IPS-20b (cell line): ENCODE measurements at regions not wholly inside any gene's neighbourhood (a gene's known extent, or its start where the extent isn't known, plus 50 kb on each side); places are given as distances from the start of the nearest gene placed in this dataset.
"Not testable (repeated sequence)": the region's sequence is repeated elsewhere in the genome, so short reads cannot be mapped to it uniquely, and the experiment has no call there.

Source experiments
- H3K27ac ChIP-seq: one replicate; pipeline ENCODE4 v1.5.1; 2013; ENCODE audit warnings: low read length
- H3K27me3 ChIP-seq: 2 replicates; pipeline ENCODE4 v1.6.1; 2013; ENCODE audit warnings: mild to moderate bottlenecking, low read length, inconsistent platforms; ENCODE audit not compliant: insufficient read depth
- H3K36me3 ChIP-seq: 2 replicates; pipeline ENCODE4 v1.6.1; 2013; ENCODE audit warnings: low read depth, mild to moderate bottlenecking, inconsistent platforms, low read length, moderate library complexity; ENCODE audit not compliant: insufficient read depth
- H3K4me1 ChIP-seq: 2 replicates; pipeline ENCODE4 v1.6.1; 2013; ENCODE audit warnings: mild to moderate bottlenecking, control low read depth, inconsistent platforms, low read length, moderate library complexity; ENCODE audit not compliant: insufficient read depth
- H3K4me3 ChIP-seq: 2 replicates; pipeline ENCODE4 v1.5.1; 2013; ENCODE audit warnings: mild to moderate bottlenecking, low read length, inconsistent platforms
- H3K9ac ChIP-seq: 2 replicates; pipeline ENCODE4 v1.6.1; 2013; ENCODE audit warnings: low read depth, mild to moderate bottlenecking, inconsistent platforms, low read length, moderate library complexity
- H3K9me3 ChIP-seq: 2 replicates; pipeline ENCODE4 v1.6.1; 2013; ENCODE audit warnings: mild to moderate bottlenecking, low read depth, low read length, inconsistent platforms; ENCODE audit not compliant: insufficient read depth

GRCh38 chr13:87324558-87324957 is 346.6 kb upstream of the SLITRK5 start:
- Histone ChIP-seq H3K9me3 (no peaks in the 10 kb centered on the region), H3K27me3 (no peaks in the 10 kb centered on the region), H3K36me3 (no peaks in the 10 kb centered on the region), H3K4me1 (no peaks in the 10 kb centered on the region), H3K4me3 (no peak overlapping the region), H3K27ac (no peak overlapping the region), H3K9ac (no peak overlapping the region)

GRCh38 chr13:87331178-87331577 is 340.0 kb upstream of the SLITRK5 start:
- Histone ChIP-seq H3K27ac (no peak overlapping the region), H3K36me3 (no peaks in the 10 kb centered on the region), H3K9ac (no peak overlapping the region), H3K4me1 (no peaks in the 10 kb centered on the region), H3K9me3 (no peaks in the 10 kb centered on the region), H3K4me3 (no peak overlapping the region), H3K27me3 (no peaks in the 10 kb centered on the region)

DNA sequence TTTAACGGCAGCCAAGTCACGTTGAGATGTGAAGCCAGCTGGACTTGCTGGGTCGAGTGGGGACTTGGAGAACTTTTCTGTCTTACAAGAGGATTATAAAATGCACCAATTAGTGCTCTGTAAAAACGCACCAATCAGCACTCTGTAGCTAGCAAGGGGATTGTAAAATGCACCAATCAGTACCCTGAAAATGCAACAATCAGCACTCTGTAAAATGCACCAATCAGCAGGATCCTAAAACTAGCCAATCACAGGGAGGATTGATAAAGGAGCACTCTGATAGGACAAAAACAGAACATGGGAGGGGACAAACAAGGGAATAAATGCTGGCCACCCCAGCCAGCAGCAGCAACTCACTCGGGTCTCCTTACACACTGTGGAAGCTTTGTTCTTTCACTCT is 337.6 kb upstream of the SLITRK5 start:
- H3K36me3 ChIP-seq = no peaks in the 10 kb centered on the region
- no peak overlapping the region for H3K9ac ChIP-seq
- no peak overlapping the region for H3K4me3 ChIP-seq
- H3K4me1 ChIP-seq = no peaks in the 10 kb centered on the region
- H3K27me3 ChIP-seq = no peaks in the 10 kb centered on the region
- H3K27ac ChIP-seq = no peak overlapping the region
- no peaks in the 10 kb centered on the region for H3K9me3 ChIP-seq

DNA sequence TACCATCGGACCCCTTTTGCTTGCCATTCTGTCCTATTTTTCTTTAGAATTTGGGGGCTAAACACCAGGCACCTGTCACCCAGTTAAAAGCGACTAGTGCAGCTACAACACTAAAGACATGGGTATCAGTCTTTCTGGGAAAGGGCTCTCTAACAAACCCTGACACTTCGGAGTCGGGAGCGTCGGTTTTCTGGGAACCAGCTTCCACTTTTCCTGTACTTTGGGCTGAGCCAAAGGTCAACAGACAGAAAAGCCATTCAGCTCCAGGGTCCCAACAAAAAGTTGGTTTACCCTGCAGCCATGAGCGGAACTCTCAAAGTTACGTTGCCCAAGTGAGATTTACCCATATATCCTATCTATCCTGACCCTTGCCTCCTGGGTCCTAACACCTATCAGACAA is 337.0 kb upstream of the SLITRK5 start:
- Histone ChIP-seq H3K27me3 (no peaks in the 10 kb centered on the region), H3K36me3 (no peaks in the 10 kb centered on the region), H3K27ac (no peak overlapping the region), H3K9me3 (no peaks in the 10 kb centered on the region), H3K4me1 (no peaks in the 10 kb centered on the region), H3K4me3 (no peak overlapping the region), H3K9ac (no peak overlapping the region)

DNA sequence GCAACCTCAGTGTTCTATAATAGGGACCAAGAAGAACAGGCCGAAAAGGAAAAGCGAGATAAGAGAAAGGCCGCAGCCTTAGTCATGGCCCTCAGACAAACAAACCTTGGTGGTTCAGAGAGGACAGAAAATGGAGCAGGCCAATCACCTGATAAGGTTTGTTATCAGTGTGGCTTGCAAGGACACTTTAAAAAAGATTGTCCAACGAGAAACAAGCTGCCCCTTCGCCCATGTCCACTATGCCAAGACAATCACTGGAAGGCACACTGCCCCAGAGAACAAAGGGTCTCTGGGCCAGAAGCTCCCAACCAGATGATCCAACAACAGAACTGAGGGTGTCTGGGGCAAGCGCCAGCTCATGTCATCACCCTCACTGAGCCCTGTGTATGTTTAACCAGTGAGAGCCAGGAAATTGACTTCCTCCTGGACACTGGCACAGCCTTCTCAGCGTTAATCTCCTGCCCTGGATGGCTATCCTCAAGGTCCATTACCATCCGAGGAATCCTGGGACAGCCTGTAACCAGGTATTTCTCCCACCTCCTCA is 334.8 kb upstream of the SLITRK5 start:
- H3K27me3 ChIP-seq, H3K36me3 ChIP-seq, H3K27ac ChIP-seq, H3K4me1 ChIP-seq, H3K9ac ChIP-seq, H3K9me3 ChIP-seq, H3K4me3 ChIP-seq: not testable (repeated sequence)

- Histone ChIP-seq H3K9me3 (no peaks in the 10 kb centered on the region), H3K4me1 (no peaks in the 10 kb centered on the region), H3K4me3 (no peak overlapping the region), H3K27me3 (no peaks in the 10 kb centered on the region), H3K36me3 (no peaks in the 10 kb centered on the region), H3K27ac (no peak overlapping the region), H3K9ac (no peak overlapping the region)
Observed at GRCh38 chr13:87344176-87344575, 327.0 kb upstream of the SLITRK5 start.

- Histone ChIP-seq H3K27me3 (no peaks in the 10 kb centered on the region), H3K9me3 (no peaks in the 10 kb centered on the region), H3K4me1 (no peaks in the 10 kb centered on the region), H3K27ac (no peak overlapping the region), H3K4me3 (no peak overlapping the region), H3K9ac (no peak overlapping the region), H3K36me3 (no peaks in the 10 kb centered on the region)
Observed at GRCh38 chr13:87355451-87355850, 315.7 kb upstream of the SLITRK5 start.

- Histone ChIP-seq H3K4me1 (no peaks in the 10 kb centered on the region), H3K27ac (no peak overlapping the region), H3K4me3 (no peak overlapping the region), H3K36me3 (no peaks in the 10 kb centered on the region), H3K9ac (no peak overlapping the region), H3K9me3 (no peaks in the 10 kb centered on the region), H3K27me3 (no peaks in the 10 kb centered on the region)
Observed at GRCh38 chr13:87356314-87356713, 314.9 kb upstream of the SLITRK5 start.

GRCh38 chr13:87358319-87358718 is 312.9 kb upstream of the SLITRK5 start:
- no peak overlapping the region for H3K4me3 ChIP-seq
- H3K9me3 ChIP-seq = no peaks in the 10 kb centered on the region
- H3K36me3 ChIP-seq = no peaks in the 10 kb centered on the region
- no peak overlapping the region for H3K27ac ChIP-seq
- no peaks in the 10 kb centered on the region for H3K27me3 ChIP-seq
- no peak overlapping the region for H3K9ac ChIP-seq
- no peaks in the 10 kb centered on the region for H3K4me1 ChIP-seq

DNA sequence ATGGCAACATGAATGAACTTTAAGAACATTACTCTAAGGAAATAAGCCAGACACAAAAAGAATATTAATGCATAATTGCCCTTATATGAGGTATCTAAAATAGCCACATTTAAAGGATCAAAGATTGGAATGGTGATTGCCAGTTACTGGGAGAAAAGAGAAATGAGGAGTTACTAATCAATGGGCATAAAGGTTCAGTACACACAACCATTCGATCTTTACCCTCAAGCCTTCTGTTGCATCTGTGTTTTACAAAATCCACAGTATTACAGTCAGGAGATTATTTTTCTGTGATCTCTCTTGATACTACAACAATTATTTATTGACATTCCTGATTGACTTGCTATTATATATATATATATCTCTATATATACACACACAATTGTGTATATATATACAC is 310.0 kb upstream of the SLITRK5 start:
- Histone ChIP-seq H3K27me3 (no peaks in the 10 kb centered on the region), H3K9ac (no peak overlapping the region), H3K4me3 (no peak overlapping the region), H3K4me1 (no peaks in the 10 kb centered on the region), H3K36me3 (no peaks in the 10 kb centered on the region), H3K9me3 (no peaks in the 10 kb centered on the region), H3K27ac (no peak overlapping the region)

DNA sequence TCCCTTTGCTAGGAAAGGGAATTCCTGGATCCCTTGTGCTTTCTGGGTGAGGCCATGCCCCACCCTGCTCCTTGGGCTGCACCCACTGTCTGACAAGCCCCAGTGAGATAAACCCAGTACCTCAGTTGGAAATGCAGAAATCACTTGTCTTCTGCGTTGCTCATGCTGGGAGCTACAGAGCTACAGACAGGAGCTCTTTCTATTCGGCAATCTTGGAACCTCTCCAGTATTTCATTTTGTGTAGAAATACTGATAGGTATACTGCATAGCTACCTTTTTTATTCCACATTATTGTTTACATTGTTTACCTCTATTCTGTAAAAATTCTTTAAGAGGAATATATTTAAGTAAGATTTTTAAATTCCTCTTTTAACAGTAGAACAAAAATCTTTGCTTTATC is 302.5 kb upstream of the SLITRK5 start:
- Histone ChIP-seq H3K27ac (no peak overlapping the region), H3K4me3 (no peak overlapping the region), H3K9me3 (peaks cover 5% of the 10 kb centered on the region; the same call in 1 of the 2 replicates), H3K4me1 (no peaks in the 10 kb centered on the region), H3K27me3 (no peaks in the 10 kb centered on the region), H3K36me3 (no peaks in the 10 kb centered on the region), H3K9ac (no peak overlapping the region)

- Histone ChIP-seq H3K9ac (no peak overlapping the region), H3K27me3 (no peaks in the 10 kb centered on the region), H3K9me3 (no peaks in the 10 kb centered on the region), H3K4me3 (no peak overlapping the region), H3K27ac (no peak overlapping the region), H3K4me1 (no peaks in the 10 kb centered on the region), H3K36me3 (no peaks in the 10 kb centered on the region)
Observed at GRCh38 chr13:87376081-87376480, 295.1 kb upstream of the SLITRK5 start.

- Histone ChIP-seq H3K9ac (no peak overlapping the region), H3K36me3 (no peaks in the 10 kb centered on the region), H3K4me1 (no peaks in the 10 kb centered on the region), H3K4me3 (no peak overlapping the region), H3K27ac (no peak overlapping the region), H3K9me3 (no peaks in the 10 kb centered on the region), H3K27me3 (no peaks in the 10 kb centered on the region)
Observed at GRCh38 chr13:87384099-87384498, 287.1 kb upstream of the SLITRK5 start.
